Mucosa of descending colon (tissue), 3 donors: ENCODE measurements at regions not wholly inside any gene's neighbourhood (a gene's known extent, or its start where the extent isn't known, plus 50 kb on each side); places are given as distances from the start of the nearest gene placed in this dataset.
"Not testable (repeated sequence)": the region's sequence is repeated elsewhere in the genome, so short reads cannot be mapped to it uniquely, and the experiment has no call there.

Experiments
- ATAC-seq: fragments of 200-7000 bp; cut with Tn5 transposase; one replicate; pipeline ENCODE4 v1.9.1; 2020; ENCODE audit warnings: mild to moderate bottlenecking, moderate library complexity
- DNase-seq, 3 donors: peaks; one replicate each; pipeline ENCODE4 v3.0.0-alpha.2; 2020
- H3K36me3 ChIP-seq: fragments of 200-600 bp; one replicate; pipeline ENCODE4 v1.8.0; 2021; ENCODE audit warnings: low read depth, mild to moderate bottlenecking
- H3K4me1 ChIP-seq: fragments of 200-600 bp; one replicate; pipeline ENCODE4 v1.8.0; 2021; ENCODE audit warnings: low read depth, mild to moderate bottlenecking
- H3K4me3 ChIP-seq: fragments of 200-600 bp; one replicate; pipeline ENCODE4 v1.8.0; 2021; ENCODE audit warnings: mild to moderate bottlenecking
- H3K9me3 ChIP-seq: fragments of 200-600 bp; one replicate; pipeline ENCODE4 v1.8.0; 2021; ENCODE audit warnings: mild to moderate bottlenecking
- intact Hi-C, 2 donors: fragments of 100-400 bp; cut with DNase I in 1 of 2; cut with micrococcal nuclease in 1 of 2; formaldehyde crosslinking; loops; one replicate each; pipeline versions ENCODE4 v1.11.0 to v1.11.1; 2022; cut with DNase I, micrococcal nuclease
- TF ChIP-seq, protein P1 (sequence below): fragments of 200-600 bp; IDR thresholded peaks from one replicate; pipeline ENCODE4 v1.8.0; 2022; ENCODE audit warnings: antibody characterized with exemption, mild to moderate bottlenecking
- donor health status: DM: no; HTN: no; CAD: no; lungs with moderate emphysema.
- donor health status: DM: no; HTN: no; CAD: no.
- donor health status: DM: no; HTN: yes; CAD: no.

DNA sequence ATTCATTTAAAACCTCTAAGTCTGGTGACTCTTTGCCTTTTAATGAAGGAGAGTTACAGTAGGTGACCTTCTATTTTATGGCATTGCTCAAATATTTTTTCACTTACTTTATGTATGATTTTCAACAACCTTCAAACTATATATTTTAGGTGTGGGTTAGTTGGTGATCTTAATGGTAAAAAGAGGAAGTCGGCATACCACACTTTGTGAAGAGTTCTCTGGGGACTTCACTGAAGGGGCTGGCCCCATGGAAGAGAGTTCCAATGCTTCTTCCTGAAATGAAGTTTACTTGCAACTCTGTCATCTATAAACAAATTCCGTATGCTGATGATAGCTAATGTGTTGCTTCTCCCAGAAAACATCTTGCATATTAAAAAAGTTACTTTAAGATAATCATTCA lies 647.0 kb upstream of the SGO1 start:
- TF ChIP-seq, protein P1, sequence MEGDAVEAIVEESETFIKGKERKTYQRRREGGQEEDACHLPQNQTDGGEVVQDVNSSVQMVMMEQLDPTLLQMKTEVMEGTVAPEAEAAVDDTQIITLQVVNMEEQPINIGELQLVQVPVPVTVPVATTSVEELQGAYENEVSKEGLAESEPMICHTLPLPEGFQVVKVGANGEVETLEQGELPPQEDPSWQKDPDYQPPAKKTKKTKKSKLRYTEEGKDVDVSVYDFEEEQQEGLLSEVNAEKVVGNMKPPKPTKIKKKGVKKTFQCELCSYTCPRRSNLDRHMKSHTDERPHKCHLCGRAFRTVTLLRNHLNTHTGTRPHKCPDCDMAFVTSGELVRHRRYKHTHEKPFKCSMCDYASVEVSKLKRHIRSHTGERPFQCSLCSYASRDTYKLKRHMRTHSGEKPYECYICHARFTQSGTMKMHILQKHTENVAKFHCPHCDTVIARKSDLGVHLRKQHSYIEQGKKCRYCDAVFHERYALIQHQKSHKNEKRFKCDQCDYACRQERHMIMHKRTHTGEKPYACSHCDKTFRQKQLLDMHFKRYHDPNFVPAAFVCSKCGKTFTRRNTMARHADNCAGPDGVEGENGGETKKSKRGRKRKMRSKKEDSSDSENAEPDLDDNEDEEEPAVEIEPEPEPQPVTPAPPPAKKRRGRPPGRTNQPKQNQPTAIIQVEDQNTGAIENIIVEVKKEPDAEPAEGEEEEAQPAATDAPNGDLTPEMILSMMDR, result no peak
- intact Hi-C loops, result no loop called here

DNA sequence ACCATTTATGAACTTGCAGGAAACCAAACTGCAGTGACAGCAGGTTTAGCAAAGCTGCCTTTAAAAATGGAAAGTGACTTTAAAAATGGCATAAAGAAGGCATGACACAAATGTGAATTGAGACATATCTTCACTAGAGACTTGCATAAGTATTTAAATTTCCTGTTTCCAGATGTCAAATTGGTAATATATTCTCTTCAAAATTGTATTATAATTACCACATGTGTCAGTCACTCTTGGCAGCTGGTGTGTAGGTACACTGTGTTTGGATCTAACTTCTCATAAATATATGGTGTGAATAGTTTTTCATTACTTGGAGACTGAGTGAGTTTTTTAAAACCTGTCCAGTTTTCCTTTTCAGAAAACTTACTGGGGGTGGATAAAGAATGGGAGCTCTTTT lies 636.2 kb upstream of the SGO1 start:
- Histone ChIP-seq H3K4me1 (no peaks in the 10 kb centered on the region), H3K4me3 (no peak overlapping the region), H3K9me3 (peaks cover 57% of the 10 kb centered on the region), H3K36me3 (no peaks in the 10 kb centered on the region)
- no peak for ATAC-seq
- intact Hi-C loops, result no loop called here
- TF ChIP-seq, protein P1, result no peak
- DNase-seq, result no peak

More for the DNA sequence above, 647.0 kb upstream of the SGO1 start:
- Histone ChIP-seq H3K36me3 (no peaks in the 10 kb centered on the region), H3K4me1 (no peaks in the 10 kb centered on the region), H3K9me3 (peaks cover 45% of the 10 kb centered on the region), H3K4me3 (no peak overlapping the region)
- ATAC-seq, result no peak
- DNase-seq, result no peak

DNA sequence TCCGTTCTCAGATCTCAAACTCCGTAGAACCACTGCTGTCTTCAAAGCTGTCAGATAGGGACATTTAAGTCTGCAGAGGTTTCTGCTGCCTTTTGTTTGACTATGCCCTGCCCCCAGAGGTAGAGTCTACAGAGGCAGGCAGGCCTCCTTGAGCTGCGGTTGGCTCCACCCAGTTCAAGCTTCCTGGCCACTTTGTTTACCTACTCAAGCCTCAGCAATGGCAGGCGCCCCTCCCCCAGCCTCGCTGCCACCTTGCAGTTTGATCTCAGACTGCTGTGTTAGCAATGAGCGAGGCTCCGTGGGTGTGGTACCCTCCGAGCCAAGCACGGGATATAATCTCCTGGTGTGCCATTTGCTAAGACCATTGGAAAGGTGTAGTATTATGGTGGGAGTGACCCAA lies 634.9 kb upstream of the SGO1 start:
- ATAC-seq, H3K4me1 ChIP-seq, intact Hi-C loops, H3K4me3 ChIP-seq, H3K36me3 ChIP-seq, DNase-seq: not testable (repeated sequence)
- H3K9me3 ChIP-seq, result peaks cover 48% of the 10 kb centered on the region

DNA sequence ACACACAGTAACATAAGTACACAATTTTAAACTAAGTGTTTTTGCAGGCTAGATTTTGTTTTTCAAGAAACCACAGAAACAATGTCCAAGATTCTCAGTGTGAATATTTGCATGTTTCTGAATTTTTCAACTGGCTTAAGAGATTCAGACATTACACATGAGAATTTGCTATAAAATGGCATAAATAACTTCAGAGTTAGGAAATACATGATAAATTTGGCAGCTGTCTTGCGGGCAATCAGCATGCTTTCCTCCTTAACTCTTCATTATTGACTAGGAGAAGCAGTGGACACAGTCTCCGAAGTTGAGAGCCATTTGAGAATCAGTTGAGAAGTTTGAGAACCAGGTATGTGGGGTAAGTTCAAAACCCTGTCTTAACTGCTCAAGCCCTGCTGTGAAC lies 625.6 kb upstream of the SGO1 start:
- no peaks in the 10 kb centered on the region for H3K36me3 ChIP-seq
- intact Hi-C loops, result no loop called here
- no peak overlapping the region for H3K4me3 ChIP-seq
- DNase-seq, result no peak
- peaks cover 49% of the 10 kb centered on the region for H3K9me3 ChIP-seq
- TF ChIP-seq, protein P1, result no peak
- no peaks in the 10 kb centered on the region for H3K4me1 ChIP-seq
- no peak for ATAC-seq

DNA sequence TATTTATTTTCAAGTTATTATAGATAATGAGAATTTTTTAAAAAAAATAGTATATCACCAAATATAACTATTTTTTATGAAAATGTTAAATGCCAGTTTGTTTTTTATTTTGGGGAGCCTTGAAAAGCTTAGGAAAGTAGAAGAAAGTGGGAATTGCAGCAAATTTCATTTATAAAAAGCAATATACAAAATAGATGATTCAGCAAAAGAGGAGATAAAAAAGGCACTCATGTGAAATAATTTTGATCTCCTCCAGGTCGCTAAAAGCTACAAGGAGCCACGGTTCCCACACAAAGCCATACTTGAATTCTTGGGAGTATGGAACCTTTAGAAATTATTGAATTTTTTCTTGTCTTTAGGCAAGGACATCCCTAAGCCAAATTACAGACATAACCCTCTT lies 625.0 kb upstream of the SGO1 start:
- ATAC-seq, result no peak
- H3K36me3 ChIP-seq, result no peaks in the 10 kb centered on the region

DNA sequence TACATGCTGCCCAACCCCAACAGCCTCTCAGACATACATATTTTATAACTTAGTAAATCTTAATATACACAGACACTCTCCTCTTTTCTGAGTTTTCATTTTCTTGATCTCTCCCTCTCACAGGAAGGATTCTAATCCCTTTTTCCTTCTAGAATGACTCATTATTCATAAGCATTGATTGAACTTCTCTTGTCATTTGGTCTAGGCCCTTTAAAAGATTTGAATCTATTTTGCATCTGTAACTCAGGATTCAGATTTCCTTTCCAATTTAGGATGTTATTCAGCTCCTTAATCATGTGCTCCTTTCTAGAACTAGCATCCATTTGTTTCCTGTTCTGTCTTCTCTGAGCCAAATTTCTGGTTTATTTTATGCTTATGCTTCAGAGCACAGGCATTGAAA lies 624.5 kb upstream of the SGO1 start:
- intact Hi-C loops, result no loop called here
- ATAC-seq (no peak), DNase-seq (no peak)
- Histone ChIP-seq H3K9me3 (peaks cover 53% of the 10 kb centered on the region), H3K36me3 (no peaks in the 10 kb centered on the region), H3K4me3 (no peak overlapping the region), H3K4me1 (no peaks in the 10 kb centered on the region)
- TF ChIP-seq, protein P1, result no peak

More for the DNA sequence above, 625.0 kb upstream of the SGO1 start:
- TF ChIP-seq, protein P1, result no peak
- intact Hi-C loops, result no loop called here
- DNase-seq, result no peak
- Histone ChIP-seq H3K9me3 (peaks cover 49% of the 10 kb centered on the region), H3K4me1 (no peaks in the 10 kb centered on the region), H3K4me3 (no peak overlapping the region)
